AG04449 (cell line): ENCODE measurements at regions not wholly inside any gene's neighbourhood (a gene's known extent, or its start where the extent isn't known, plus 50 kb on each side); places are given as distances from the start of the nearest gene placed in this dataset.

Experiments
- CTCF ChIA-PET: fragments of 350-600 bp; formaldehyde crosslinking; extraction: SDS; loops from one replicate; lab custom pipeline; 2021; ENCODE audit warnings: antibody characterized with exemption; lab: Yijun Ruan, JAX
- POLR2A ChIA-PET: fragments of 400-600, 350-600 bp; formaldehyde crosslinking; extraction: SDS; loops from one replicate; lab custom pipeline; 2020; ENCODE audit warnings: antibody characterized with exemption, inconsistent platforms; lab: Yijun Ruan, JAX
- DNase-seq: peaks from one replicate; pipeline ENCODE4 v3.0.0-alpha.2; 2010; ENCODE audit warnings: low read depth, low spot score
- H3K4me3 ChIP-seq: 2 replicates; pipeline ENCODE4 v1.5.1; 2011; ENCODE audit warnings: low read depth, mild to moderate bottlenecking, control low read depth, low read length
- CTCF ChIP-seq: IDR thresholded peaks from one replicate; pipeline ENCODE4 v1.5.1; 2011; ENCODE audit warnings: mild to moderate bottlenecking, moderate library complexity, low read length, control low read depth, inconsistent platforms; ENCODE audit not compliant: insufficient read depth; ENCODE audit errors: missing control alignments

- no peak overlapping the region for H3K4me3 ChIP-seq
- no peak for TF ChIP-seq CTCF
- DNase-seq = no peak
- ChIA-PET CTCF (no interaction called here), POLR2A (no interaction called here)
Observed at GRCh38 chr5:159385536-159385935, 55.2 kb upstream of the IL12B start.

- POLR2A ChIA-PET = no interaction called here
- TF ChIP-seq CTCF = no peak
- CTCF ChIA-PET = no interaction called here
- H3K4me3 ChIP-seq = no peak overlapping the region
- DNase-seq = no peak
Observed at GRCh38 chr5:159386028-159386711, 55.9 kb upstream of the IL12B start.

- no peak for TF ChIP-seq CTCF
- ChIA-PET CTCF (no interaction called here), POLR2A (no interaction called here)
- DNase-seq = no peak
- H3K4me3 ChIP-seq = no peak overlapping the region
Observed at GRCh38 chr5:159392871-159393270, 62.6 kb upstream of the IL12B start.

- ChIA-PET POLR2A (no interaction called here), CTCF (no interaction called here)
- no peak for TF ChIP-seq CTCF
Observed at GRCh38 chr5:159393854-159394274, 63.6 kb upstream of the IL12B start.

GRCh38 chr5:159395202-159395601, 64.9 kb upstream of the IL12B start:
- DNase-seq = no peak
- H3K4me3 ChIP-seq = no peak overlapping the region
- no peak for TF ChIP-seq CTCF
- ChIA-PET POLR2A (no interaction called here), CTCF (no interaction called here)

More at GRCh38 chr5:159393854-159394274, 63.6 kb upstream of the IL12B start:
- DNase-seq = no peak
- no peak overlapping the region for H3K4me3 ChIP-seq

- no peak for TF ChIP-seq CTCF
- H3K4me3 ChIP-seq = no peak overlapping the region
- CTCF ChIA-PET = interaction anchor here (0.9 kb wide), 1 partner anchor 13 kb away, joined by 4 read pairs; no protein-coding TSS in a partner anchor
- no peak for DNase-seq
- POLR2A ChIA-PET = no interaction called here
Observed at GRCh38 chr5:159398936-159399335, 68.6 kb upstream of the IL12B start.
